ENCODE measurements at regions not wholly inside any gene's neighbourhood (a gene's known extent, or its start where the extent isn't known, plus 50 kb on each side); places are given as distances from the start of the nearest gene placed in this dataset.

DNA sequence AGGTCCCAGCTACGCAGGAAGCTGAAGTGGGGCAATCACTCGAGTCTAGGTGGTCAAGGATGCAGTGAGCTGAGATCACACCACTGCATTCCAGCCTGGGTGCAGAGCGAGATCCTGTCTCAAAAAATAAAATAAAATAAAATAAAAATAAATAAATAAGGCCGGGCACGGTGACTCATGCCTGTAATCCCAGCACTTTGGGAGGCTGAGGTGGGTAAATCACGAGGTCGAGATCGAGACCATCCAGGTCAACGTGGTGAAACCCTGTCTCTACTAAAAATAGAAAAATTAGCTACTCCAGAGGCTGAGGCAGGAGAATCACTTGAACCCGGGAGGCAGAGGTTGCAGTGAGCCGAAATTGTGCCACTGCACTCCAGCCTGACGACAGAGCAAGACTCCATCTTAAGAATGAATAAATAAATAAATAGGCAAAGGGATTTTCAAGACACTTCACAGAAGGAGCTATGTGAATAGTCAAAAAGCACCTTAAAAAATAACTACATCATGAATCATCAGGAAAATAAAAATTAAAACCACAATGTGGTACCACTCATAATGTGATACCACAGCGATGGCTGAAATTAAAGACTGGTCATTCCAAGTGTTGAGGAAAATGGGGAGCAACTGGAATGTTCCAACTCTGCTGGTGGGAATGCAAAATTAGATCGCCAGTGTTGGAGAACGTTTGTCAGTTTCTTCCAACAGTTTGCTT is 92.9 kb upstream of the TBX3 start:
- DNase-seq = no peak

DNA sequence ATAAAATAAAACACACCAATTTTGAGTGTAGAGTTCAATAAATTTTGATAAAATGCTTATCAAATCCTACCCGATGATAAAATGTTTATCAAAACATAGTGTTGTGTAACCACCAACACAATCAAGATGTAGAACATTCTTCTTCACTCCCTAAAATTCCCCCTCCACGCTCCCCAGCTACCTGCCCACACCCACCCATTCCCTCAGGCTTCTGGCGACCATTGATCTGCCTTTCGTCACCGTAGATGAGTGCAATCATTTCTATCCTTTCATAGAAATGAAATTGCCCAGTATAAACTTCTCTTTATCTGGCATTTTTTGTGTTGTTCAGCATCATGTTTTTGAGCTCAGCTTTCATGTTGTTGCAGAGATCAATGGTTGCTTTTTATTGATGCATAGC is 90.7 kb upstream of the TBX3 start:
- DNase-seq = no peak

DNA sequence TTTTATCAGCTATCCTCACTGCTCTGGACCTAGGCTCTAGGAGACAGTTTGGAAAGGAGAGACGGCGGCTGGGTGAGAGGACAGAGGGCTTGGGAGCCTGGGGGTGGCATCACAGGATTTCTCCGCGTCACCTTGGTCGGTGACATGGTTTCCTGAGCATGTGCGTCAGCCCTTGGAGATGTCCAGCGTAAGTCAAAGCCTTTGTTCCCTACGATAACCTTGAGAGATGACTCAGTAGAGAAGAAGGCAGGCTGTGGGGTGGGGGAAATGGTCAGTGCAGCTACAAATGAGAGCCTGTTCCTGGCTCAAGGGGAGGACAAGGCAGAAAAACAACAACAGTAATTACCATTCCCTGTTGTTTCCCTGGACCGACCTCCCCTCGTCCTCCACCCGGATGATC is 90.2 kb upstream of the TBX3 start:
- no peak for DNase-seq

DNA sequence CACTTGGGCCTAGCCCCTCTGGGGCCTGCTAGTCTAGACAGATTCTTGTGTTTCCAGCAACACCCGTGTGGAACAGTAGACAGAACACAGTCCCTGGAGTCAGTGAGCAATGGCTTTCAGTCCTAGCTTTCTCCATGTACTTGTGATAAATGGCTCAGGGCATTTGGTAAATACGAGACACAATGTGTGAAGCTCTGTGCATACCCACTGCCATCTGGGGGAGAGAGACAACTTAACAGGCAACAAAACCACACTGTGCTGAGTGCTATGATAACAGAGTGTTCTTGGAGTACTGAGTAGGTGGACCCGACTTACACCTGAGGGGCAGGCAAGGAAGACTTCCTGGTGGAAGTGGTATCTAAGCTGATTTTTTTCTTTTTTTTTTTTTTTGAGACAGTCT is 86.3 kb upstream of the TBX3 start:
- no peak for DNase-seq

DNA sequence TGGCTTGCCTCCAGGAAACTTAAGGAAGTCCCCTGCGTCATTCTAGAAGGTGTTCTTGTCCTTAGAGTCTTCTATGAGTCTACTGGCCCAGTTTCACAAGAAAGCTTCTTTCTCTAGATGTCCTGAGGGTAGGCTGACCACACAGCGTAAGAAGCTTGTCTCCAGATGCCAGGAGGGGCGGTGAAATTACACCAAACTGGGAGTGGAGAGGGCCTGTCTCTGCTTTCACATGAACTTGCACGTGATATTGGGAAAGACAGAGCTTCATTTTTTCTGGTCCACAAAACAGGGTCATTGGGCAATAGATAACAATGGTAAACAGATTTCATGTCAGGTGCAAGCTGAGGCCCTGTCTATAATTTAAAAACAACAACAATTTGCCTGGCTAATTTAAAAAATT is 85.7 kb upstream of the TBX3 start:
- DNase-seq = no peak

DNA sequence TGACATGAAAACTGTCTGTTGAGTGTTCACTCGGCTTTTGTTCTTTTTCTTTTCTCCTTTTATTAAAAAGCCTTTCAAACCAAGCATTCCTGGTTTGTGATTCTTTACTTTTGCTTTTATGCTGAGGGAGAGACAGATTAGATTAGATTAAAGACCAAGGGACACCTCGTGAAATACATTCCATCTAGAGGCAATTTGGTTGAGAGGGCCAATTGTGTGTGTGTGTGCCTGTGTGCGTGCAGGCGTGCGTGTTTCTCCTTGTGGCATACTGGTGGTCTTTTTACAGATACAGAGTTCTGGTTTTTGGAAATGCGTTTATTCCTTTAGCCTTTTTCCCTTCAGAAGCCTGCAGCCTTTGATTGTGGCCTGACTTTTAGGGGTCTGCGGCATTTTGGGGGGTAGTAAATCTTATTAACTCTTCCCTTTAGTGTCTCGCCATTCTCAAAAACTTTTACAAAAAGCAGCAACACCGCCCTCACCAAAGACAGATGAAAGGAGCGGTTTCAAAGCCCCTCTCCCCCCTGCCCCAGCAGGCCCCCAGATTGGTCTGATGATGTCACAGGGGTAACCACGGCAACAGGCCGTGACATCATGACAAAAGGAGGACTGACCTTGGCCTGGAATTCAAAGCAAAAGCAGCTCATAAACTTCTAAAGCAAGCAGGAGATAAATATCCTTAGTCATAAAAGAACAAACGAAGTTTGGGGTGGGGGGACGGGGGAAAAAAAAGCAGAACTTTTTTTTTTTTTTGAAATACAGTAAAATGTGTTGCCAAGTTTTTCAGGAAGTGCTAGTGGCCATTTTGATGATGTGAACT is 84.1 kb upstream of the TBX3 start:
- no peak for DNase-seq

DNA sequence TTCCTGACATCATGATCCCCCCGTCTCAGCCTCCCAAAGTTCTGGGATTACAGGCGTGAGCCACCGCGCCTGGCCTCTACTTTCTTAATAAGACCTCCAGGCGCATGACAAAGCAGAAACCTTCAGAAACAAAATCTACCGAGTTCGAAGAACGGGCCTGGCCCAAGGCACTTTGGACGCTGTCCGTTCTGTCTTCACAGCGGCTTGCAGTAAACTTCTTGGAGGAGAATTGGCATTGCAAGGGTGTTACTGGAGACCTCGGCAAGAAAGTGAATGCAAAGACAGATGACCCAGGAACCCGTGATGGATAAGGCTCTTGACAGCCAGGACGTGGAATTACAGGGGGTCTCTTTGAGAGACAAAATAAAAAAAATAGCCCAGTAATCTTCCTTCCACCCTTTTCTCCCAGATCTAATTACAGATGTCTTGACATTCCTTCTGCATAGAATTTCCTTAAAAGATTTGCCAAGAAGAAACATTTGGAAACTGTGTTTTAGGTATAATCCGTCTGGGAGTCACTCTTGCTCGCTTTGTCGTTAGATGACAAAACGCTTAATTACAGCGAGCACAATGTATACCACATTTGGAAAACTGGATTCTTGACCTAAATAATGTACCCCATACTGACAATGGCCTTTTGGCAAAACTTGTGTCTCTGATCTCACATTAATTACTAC is 83.2 kb upstream of the TBX3 start:
- no peak for DNase-seq

DNA sequence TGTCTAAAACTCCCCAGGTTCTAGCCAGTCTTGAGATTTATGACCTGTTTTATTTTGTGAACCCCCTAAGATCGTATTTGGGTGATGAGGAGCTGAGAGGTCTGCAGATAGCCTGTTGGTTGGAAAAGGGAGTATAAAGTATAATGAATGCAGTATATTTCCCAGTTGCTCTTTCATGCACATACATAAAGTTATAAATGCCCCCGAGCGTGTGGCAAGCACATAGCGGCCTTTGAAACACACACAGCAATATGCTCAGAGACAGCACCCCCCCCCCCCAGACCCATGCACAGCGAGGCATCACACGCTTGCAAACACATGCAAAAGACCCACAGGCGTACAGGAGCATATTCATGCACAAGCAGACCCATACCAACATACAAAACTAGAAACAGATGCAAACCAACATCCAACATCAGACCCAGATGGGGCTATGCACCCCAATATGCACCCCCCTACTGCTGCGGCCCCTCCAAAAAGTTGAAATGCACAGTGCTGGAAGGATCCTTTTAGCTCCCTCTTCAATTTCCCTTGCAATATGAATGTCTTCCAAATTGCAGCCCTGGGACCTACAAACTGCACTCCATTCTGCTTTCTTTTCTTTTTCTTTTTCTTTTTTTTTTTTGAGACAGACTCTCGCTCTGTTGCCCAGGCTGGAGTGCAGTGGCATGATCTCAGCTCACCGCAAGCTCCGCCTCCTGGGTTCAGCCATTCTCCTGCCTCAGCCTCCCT is 82.2 kb upstream of the TBX3 start:
- no peak for DNase-seq

DNA sequence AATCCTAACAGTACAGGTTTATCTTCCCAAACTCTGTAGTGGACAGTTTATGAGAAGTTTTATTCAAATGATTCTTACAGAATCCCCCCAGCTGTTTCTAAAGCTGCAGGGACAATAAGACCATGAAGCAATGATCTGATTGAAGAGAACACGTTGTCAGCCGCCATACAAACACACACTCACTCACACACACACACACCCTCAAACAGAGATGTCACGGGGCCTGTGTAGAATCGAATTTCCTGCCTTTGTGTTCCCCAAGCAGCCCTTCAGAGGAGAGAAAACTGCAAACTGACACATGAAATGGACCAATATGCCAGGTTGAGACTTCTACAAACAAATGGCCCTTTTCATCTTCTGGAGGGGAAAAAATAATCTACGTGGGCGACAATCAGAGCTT is 80.5 kb upstream of the TBX3 start:
- no peak for DNase-seq

DNA sequence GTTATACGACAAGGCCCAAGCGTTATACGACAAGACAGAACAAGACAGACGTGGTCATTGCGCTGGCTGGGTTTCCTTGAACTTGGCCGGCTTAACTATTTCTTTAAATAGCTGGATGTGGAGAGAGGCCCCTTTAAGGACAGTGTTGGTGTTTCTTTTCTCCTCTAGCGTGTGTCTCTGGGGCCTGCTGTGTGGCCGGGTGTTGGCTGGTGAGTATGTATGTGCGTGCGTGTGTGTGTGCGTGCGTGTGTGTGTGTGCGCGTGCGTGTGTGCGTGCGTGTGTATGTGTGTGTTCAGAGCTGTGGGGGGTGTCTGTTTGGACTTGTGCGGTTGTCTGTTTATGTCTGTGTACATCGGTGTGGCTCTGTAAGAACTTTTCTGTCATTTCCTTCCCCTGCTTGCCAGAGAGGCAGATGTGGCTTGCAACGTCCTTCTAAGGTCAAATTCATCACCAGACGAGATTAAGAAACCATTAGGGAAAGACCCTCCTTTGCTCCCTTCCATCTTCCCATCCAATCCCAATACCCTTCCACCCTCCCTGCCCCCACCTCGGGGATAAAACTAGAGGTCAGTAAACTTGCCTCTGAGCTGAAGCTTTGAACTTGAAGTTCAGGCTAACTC is 78.6 kb upstream of the TBX3 start:
- DNase-seq = no peak

DNA sequence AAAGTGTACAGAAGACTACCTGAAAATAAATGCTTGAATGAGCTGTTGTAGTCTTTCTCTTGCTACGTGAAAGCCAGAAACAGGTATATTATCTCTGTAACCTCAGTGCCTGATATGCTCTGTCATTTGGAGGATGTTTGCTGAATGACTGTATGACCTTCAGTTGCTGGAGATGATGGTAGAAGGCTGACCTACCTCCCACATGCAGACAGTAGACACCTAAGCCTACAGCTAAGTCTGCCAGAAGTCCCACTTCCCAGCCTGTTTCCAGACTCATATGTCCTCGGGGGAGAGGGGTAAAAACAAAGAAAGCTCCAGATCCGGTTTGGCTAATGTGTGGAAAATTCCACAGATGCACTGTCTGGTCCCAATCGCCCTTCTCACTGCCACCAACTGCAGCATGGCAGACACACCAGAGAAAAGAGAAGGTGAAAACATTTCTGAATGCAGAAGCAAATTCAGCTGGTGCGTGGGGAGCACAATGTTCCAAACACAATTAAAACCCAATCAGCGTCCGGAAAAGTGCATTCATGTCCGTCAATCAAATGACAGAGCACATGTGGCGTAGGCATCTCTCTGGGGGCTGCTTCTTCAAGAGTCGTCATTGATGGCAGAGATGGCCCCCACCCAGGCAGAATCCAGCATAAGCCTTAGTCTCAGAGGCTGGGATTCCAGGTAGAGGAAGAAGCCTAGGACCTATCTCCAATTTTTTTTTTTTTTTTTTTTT is 76.3 kb upstream of the TBX3 start:
- no peak for DNase-seq

DNA sequence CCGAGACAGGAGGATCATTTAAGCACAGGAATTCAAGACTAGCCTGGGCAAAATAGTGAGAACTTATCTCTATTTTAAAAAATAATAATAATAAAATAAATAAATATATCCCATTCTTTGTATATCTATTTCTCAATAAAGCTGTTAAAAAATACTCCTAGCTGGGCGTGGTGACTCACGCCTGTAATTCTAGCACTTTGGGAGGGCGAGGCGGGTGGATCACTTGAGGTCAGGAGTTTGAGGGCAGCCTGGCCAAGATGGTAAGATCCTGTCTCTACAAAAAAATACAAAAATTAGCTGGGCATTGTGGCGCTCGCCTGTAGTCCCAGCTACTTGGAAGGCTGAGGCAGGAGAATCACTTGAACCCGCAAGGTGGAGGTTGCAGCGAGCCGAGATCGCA is 75.7 kb upstream of the TBX3 start:
- no peak for DNase-seq

DNA sequence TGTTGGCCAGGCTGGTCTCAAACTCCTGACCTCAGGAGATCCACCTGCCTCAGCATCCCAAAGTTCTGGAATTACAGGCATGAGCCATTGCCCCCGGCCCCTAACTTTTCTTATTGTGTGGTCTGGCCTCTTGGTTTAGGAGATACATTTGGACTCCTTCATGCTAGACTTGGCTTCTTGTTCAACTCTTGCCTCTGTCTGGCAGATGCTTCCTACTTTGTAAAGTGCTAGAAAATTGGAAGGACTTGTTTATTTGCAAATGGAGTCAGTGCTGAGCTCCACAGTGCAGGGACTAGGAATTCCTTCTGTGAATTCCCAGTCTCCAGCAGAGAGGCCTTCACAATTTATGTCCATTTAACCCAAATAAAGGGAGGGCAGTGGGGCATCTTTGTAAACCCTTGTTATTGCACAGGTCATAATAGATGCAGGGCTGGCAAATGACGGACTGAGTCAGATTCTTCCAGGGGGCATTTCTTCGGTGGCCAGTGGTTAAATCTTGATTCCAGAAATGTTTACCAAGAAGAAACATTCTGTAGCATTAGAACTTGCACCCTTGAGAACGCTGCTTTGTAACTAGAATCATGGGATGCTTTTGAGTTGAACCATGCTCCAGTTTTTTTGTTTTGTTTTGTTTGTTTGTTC is 73.8 kb upstream of the TBX3 start:
- DNase-seq = no peak

DNA sequence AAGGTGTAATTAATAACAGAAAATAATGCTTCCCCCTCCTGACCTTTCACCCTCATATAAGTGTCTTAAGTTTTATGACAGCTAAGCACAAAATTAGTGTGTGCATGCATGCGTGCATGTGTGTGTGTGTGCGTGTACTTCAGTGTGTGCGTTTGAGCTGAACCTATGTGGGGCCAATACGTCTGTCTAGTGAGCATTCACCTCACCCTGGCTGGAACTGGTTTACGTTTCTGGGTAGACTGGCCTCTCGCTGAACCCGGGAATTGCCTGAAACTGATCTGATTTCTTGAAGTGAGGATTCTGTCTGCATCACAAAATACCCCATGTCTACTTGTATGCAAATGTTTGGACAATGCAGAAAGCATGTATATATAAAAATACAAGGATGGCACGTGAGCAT is 68.2 kb upstream of the TBX3 start:
- no peak for DNase-seq

DNA sequence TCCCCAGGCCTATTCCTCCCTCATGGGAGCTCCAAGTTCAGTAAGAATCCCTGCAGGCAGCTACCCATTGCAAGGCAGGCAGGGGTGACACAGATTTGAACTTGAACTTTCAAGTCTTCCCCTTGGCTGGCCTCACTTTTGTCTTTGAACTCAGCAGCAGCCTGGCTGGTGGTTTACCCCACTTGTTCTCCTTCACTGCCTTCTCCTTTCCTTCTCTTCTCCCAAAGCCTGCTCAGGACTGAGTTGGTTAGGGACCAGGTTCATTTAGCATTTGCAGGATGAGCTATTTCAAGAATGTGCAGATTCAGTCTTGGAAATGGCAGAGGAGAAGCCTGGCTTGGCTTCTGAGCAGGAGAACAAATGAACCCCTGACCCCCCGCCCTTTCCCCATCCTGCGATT is 67.7 kb upstream of the TBX3 start:
- DNase-seq = no peak

DNA sequence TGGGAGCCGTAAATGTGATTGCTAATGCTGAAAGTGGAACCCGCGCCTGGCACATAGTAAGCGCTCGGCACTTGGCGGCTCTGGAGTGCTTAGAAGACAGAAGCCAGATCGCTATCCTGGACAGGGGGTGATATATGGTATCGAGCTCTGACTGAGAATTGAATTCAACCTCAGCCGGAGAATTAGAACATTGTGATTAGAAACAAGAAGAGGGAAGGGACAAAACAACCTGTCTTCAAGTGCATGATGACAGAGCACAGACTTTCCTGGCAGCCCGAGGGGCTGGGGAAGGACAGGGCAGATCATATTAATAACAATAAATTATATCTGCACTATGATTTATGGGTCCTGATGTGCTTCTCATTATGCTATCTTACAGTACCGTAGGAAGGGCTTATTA is 66.9 kb upstream of the TBX3 start:
- no peak for DNase-seq

DNA sequence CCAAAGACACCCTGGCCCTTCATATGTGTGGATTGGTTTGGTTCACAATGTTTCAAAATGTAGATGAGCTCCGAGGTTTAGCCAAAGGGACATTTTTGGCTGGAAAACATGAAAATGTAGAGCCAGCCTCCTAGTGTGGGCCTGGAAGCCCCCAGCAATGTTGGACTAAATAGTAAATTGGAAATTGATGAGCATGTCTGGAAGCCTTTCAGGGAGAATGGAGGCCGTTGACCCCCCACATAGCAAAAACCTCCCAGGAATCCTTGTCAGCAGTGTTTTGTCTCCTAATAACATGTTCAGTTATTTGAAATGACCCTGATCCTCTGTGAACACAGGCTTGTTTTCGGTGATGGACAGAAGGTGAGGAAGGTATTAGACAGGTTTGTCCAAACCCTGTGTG is 65.1 kb upstream of the TBX3 start:
- DNase-seq = no peak

DNA sequence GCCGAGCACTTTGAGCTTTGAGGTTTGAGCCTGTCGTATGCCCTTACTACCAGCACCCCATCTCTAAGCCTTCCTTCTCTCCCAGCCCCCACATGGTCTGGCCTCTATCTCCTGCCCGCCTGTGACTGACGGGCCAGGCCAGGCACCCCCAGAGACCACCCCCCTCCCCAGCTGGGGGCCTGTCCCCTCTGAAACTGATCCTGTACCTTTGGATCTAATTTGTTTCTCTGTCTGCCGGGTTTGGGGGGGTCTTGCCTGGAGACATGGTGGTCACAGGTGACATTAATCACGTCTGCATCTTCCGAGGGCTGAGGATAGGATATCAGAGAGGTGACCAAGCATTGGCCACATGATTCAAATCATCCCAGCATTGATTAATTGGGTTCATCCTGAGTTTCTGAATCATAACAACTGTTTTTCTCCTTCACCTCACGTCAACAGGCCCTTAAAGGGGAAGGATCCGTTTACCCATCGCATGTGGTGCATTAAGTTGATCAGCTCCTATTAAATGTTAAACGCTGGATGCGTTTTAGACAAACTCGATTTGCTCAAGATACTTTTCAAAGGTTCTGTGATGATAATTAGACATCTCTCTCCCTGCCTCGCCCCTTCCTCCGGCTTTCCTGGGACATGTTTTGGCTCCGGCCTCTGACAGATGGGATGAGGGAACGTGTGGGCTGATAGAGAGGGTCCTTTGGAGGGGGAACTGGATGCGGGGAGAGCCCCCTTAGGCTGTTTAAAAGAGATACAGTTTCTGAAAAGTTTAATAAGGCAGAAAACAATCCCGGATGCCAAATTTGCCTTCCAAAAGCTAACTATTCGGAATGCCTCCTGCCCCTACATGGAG is 63.3 kb upstream of the TBX3 start:
- no peak for DNase-seq

DNA sequence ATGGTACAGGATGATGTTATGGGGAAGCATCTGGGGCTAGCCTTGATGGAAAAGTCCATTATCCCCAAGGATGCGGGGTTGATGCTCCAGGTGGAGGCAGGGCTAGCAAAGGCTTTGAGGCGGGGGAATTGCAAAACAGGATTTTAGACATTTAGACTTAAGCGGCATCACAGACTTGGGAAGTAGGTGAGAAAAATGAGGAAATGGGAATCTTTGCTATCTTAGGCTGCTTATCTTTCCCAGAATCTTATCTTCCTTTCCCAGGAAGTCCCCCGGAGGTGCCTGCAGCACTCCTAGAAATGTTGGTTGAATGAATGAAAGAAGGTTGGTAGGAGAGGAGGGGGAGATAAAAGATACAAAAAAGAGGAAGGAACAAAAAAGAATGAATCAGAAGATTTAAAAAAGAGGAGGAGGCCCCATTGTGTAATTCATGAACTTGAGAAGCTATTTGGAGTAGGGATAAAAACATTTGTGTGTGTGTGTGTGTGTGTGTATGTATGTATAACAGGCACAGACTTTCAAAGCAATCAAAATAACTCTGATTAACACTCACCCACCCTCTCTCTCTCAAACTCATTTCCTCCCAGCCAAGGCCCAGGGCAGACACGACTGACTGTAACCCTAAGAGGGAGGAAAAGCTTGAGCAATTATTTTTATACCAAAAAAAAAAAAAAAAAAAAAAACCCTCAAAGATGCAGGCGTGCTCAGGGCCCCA is 62.5 kb upstream of the TBX3 start:
- no peak for DNase-seq

DNA sequence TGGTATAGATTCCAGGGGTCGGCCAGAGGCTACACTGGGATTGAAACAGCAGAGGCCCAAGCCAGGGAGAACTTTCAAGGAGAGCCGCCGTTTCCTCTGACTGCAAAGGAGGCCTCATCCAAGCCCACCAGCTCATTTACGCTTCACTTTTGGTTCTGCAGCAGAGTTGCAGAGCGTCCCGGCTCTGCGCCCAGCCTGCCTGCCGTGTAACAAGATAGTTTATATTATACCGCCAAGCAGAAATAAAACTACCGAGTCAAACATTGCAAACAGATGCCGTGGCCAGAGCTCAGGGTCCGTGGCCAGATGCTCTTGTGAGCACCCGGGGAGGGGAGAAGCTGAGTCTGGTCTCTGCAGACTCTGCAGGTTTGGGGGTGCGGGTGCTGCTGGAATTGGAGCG is 60.7 kb upstream of the TBX3 start:
- DNase-seq = no peak
